ENCODE measurements at regions not wholly inside any gene's neighbourhood (a gene's known extent, or its start where the extent isn't known, plus 50 kb on each side); places are given as distances from the start of the nearest gene placed in this dataset.

DNA sequence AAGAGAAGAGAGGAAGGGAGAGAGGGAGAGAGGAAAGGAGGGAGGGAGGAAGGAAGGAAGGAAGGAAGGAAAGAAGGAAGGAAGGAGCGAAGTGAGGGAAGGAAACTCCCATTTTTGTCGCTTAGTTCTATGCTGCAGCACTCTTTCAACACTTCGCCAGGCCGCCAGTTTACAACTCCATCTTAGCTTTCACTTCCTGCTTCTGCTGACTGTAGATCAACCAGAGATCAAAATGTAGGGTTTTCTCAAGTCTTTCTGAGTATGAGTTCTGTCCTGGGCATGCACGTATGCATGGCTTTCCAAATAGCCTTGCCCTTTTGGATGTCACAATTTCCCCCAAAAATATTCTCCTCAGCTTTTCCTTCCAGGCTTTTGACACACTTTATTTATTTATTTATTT, 723.4 kb downstream of the TRHDE start:
- TF ChIP-seq, protein P1, sequence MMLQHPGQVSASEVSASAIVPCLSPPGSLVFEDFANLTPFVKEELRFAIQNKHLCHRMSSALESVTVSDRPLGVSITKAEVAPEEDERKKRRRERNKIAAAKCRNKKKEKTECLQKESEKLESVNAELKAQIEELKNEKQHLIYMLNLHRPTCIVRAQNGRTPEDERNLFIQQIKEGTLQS (IDR thresholded peaks at IDR 0.05; ENCODE audit: insufficient read depth, low read depth, low read length), result no peak
- TF ChIP-seq, protein P2, sequence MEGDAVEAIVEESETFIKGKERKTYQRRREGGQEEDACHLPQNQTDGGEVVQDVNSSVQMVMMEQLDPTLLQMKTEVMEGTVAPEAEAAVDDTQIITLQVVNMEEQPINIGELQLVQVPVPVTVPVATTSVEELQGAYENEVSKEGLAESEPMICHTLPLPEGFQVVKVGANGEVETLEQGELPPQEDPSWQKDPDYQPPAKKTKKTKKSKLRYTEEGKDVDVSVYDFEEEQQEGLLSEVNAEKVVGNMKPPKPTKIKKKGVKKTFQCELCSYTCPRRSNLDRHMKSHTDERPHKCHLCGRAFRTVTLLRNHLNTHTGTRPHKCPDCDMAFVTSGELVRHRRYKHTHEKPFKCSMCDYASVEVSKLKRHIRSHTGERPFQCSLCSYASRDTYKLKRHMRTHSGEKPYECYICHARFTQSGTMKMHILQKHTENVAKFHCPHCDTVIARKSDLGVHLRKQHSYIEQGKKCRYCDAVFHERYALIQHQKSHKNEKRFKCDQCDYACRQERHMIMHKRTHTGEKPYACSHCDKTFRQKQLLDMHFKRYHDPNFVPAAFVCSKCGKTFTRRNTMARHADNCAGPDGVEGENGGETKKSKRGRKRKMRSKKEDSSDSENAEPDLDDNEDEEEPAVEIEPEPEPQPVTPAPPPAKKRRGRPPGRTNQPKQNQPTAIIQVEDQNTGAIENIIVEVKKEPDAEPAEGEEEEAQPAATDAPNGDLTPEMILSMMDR (IDR thresholded peaks at IDR 0.05; ENCODE audit: control extremely low read depth in 1 of 3, insufficient read depth in 1 of 3, low read depth in 1 of 3, low read length in 3 of 3), result no peak

All from H1 (cell line).